Heart left ventricle (tissue), 13 donors: ENCODE measurements at regions not wholly inside any gene's neighbourhood (a gene's known extent, or its start where the extent isn't known, plus 50 kb on each side); places are given as distances from the start of the nearest gene placed in this dataset.

Experiments
- CTCF ChIP-seq, 12 donors: fragments of 200-600 bp; sonication (generic) in 4 of 12; IDR thresholded peaks; one replicate each; pipeline versions ENCODE4 v1.5.0 to v1.8.0; 2018 to 2022; ENCODE audit warnings: antibody characterized with exemption in 12 of 12, mild to moderate bottlenecking in 5 of 12
- POLR2A ChIP-seq, 2 donors: fragments of 450-650 bp; IDR thresholded peaks; one replicate each; pipeline ENCODE4 v1.6.1; 2017; ENCODE audit warnings: antibody characterized with exemption in 2 of 2, mild to moderate bottlenecking in 2 of 2, moderate library complexity in 2 of 2
- donor health status: ischemic (EF 13 %, LVEDD 7.1; RV severe dilation, severe dysfunction).
- donor health status: DM: no; HTN: yes; CAD: no.
- donor health status: DM: no; HTN: no; CAD: no.
- donor health status: ischemic (EF 25% LVEDD 6.9; RV normal size, moderate dysfunction).
- donor health status: ischemic (EF 25% LVEDD 5.7; RV mildly dilated, moderate dysfunction).
- donor health status: ischemic (EF 35%, LVEDD 5.7; RV mildly dilated, moderate dysfunction).
- donor health status: nonischemic (EF 11% LVEDD 7.7; RV severe dilation, severe dysfunction).
- donor health status: DM: yes; HTN: yes; CAD: no.
- donor health status: PGD.
- donor health status: ischemic (EF 29% LVEDD 5.4; RV normal size, mild dysfunction).
- donor health status: nonischemic (EF 23%, LVEDD 6.1; RV moderate dilation, normal function).

- no peak for TF ChIP-seq CTCF (IDR thresholded peaks at IDR 0.05)
- no peak for TF ChIP-seq POLR2A (IDR thresholded peaks at IDR 0.05)
Observed at GRCh38 chr2:20557226-20557625, 93.7 kb downstream of the HS1BP3 start.
